GM13976 (cell line): ENCODE measurements at regions not wholly inside any gene's neighbourhood (a gene's known extent, or its start where the extent isn't known, plus 50 kb on each side); places are given as distances from the start of the nearest gene placed in this dataset.
"Not testable (repeated sequence)": the region's sequence is repeated elsewhere in the genome, so short reads cannot be mapped to it uniquely, and the experiment has no call there.

ENCODE experiments used
- DNase-seq: peaks from one replicate; pipeline ENCODE4 v3.0.0; 2012; ENCODE audit warnings: low spot score
- in situ Hi-C: fragments of 300-500 bp; cut with MboI; formaldehyde crosslinking; loops from one replicate; pipeline ENCODE4 v1.12.0; 2022; ENCODE audit warnings: low sequenced_read_pairs, mixed read lengths, inconsistent platforms; ENCODE audit not compliant: unreplicated experiment
- TF ChIP-seq, protein P1 (sequence below): IDR thresholded peaks from 2 replicates; pipeline ENCODE4 v1.5.1; 2012; ENCODE audit warnings: borderline replicate concordance, mild to moderate bottlenecking; ENCODE audit not compliant: insufficient read depth; ENCODE audit errors: extremely low read depth, missing control alignments, control extremely low read depth

GRCh38 chr7:148507787-148508186 lies 82.8 kb upstream of the C7orf33 start:
- TF ChIP-seq, protein P1, sequence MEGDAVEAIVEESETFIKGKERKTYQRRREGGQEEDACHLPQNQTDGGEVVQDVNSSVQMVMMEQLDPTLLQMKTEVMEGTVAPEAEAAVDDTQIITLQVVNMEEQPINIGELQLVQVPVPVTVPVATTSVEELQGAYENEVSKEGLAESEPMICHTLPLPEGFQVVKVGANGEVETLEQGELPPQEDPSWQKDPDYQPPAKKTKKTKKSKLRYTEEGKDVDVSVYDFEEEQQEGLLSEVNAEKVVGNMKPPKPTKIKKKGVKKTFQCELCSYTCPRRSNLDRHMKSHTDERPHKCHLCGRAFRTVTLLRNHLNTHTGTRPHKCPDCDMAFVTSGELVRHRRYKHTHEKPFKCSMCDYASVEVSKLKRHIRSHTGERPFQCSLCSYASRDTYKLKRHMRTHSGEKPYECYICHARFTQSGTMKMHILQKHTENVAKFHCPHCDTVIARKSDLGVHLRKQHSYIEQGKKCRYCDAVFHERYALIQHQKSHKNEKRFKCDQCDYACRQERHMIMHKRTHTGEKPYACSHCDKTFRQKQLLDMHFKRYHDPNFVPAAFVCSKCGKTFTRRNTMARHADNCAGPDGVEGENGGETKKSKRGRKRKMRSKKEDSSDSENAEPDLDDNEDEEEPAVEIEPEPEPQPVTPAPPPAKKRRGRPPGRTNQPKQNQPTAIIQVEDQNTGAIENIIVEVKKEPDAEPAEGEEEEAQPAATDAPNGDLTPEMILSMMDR = no peak
- in situ Hi-C loops = loop anchor here (10.0 kb wide), 1 partner anchor 457 kb away; no protein-coding TSS in a partner anchor

DNA sequence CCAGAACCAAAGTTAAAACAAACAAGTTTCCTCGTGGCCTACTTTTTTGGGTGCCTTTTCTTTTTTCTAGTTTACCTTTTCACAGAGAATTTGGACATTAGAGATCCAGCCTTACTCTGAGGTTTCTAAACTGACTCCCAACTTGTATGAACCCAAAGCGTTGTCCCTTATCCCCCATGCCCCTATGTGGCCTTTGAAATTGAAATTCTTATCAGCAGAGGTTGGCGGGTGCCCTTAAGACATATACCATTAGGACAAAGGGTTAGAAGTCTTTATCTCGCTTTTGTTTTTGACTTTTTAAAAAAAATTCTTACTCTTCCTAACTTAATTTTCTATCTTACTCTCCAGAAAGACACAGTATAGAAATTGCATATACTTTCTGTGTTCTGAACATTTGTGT lies 76.3 kb upstream of the C7orf33 start:
- DNase-seq = no peak
- in situ Hi-C loops = no loop called here
- TF ChIP-seq, protein P1 = no peak

More at GRCh38 chr7:148507787-148508186, 82.8 kb upstream of the C7orf33 start:
- no peak for DNase-seq

DNA sequence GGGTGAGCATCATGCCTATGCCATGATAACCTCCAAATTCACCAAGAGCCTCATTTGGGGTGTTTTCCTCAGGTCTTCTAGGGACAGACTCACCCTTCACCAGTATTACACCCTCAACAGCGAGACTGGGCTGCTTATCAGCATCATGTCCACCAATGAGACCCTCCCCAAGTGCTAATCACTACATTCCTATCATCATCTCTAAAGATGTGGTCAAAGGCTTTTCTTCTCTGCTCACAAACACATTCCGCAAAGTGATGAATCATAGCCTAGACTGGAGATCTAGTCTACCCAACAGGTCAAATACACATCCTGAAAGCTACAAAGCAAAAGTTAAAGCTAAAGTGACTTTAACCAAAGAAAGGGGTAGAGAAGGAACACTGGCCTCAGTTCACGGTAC lies 75.3 kb upstream of the C7orf33 start:
- DNase-seq = no peak
- in situ Hi-C loops = no loop called here
- TF ChIP-seq, protein P1 = no peak

GRCh38 chr7:148515728-148516695 lies 74.6 kb upstream of the C7orf33 start:
- in situ Hi-C loops = no loop called here

GRCh38 chr7:148519386-148519785 lies 71.2 kb upstream of the C7orf33 start:
- DNase-seq, in situ Hi-C loops: not testable (repeated sequence)

More at GRCh38 chr7:148515728-148516695, 74.6 kb upstream of the C7orf33 start:
- TF ChIP-seq, protein P1 = no peak
- DNase-seq = no peak

- DNase-seq = no peak
- TF ChIP-seq, protein P1 = no peak
- in situ Hi-C loops = no loop called here
Measured at GRCh38 chr7:148521271-148521670, 69.3 kb upstream of the C7orf33 start.

- no peak for DNase-seq
- TF ChIP-seq, protein P1 = no peak
- in situ Hi-C loops = no loop called here
Measured at GRCh38 chr7:148523550-148523949, 67.0 kb upstream of the C7orf33 start.
